ENCODE measurements at regions not wholly inside any gene's neighbourhood (a gene's known extent, or its start where the extent isn't known, plus 50 kb on each side); places are given as distances from the start of the nearest gene placed in this dataset.

GRCh38 chr19:32223595-32224370, 121.6 kb upstream of the ZNF507 start:
- DNase-seq (no peak), ATAC-seq (no peak)
- H3K9me3 ChIP-seq: no peaks in the 10 kb centered on the region
- no peaks in the 10 kb centered on the region for H3K36me3 ChIP-seq
- H3K27me3 ChIP-seq: peaks cover 26 to 59% of the 10 kb centered on the region in 2 donors
- TF ChIP-seq CTCF (IDR thresholded peaks at IDR 0.05): no peak
- no peak overlapping the region for H3K27ac ChIP-seq
- H3K4me3 ChIP-seq: peak overlapping the region in 1 of 2 donors; percentile 11
- H3K4me1 ChIP-seq: peaks cover 4 to 10% of the 10 kb centered on the region in 2 donors
- intact Hi-C loops (cut with DNase I): loop anchor here in 1 of 2 donors (10.0 kb wide), 1 partner anchor 1539 kb away; no protein-coding TSS in a partner anchor

DNA sequence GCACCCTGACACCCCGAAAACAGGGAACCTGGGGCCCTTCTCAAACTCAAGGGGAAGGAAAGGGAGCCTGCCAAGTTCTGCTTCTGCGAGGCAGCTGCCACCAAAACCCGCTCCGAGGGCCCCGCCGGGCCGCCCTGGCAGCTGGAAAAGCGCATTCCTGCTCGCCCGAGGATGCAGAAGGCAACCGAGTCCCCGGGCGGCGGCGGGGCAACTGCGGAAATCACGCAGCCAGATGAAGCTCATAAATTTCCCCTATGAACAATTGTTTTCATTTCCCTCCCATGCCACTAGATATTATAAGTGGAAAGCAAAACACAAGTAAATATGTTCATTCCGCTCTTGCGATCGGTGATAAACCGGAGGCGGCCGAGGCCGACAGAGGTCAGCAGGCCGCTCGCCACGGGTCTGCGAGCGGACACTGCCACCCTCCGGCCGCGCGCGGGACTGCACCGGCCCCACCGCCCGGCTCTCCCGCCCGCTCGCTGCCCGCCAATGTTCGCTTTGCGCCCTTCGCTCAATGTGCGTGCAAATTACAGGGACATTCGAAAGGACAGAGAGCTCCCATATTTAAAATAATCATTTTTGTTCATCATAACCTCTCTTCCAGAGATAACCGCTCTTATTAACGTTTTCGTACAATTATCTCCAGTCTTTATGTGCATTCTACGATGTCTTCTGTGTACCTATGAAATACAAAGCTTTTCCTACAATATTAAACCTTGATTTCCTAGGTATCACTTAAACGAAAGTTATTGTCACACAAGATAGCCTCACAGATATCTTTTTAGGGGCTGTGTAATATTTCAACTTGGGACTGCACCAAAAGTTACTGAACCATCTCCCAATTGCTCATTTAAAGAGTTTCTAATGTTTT, 120.8 kb upstream of the ZNF507 start:
- Histone ChIP-seq H3K4me3 (peak overlapping the region in 1 of 2 donors; percentile 11), H3K36me3 (no peaks in the 10 kb centered on the region), H3K9me3 (no peaks in the 10 kb centered on the region), H3K27ac (no peak overlapping the region), H3K27me3 (peaks cover 26 to 59% of the 10 kb centered on the region in 2 donors), H3K4me1 (peaks cover 4 to 10% of the 10 kb centered on the region in 2 donors)
- DNase-seq (peak; percentile 52 to 94 (median 66)), ATAC-seq (peak; percentile 100)
- TF ChIP-seq CTCF (IDR thresholded peaks at IDR 0.05): peak; percentile 99 to 100
- intact Hi-C loops (cut with DNase I): loop anchor here in 1 of 2 donors (10.0 kb wide), 1 partner anchor 1540 kb away; no protein-coding TSS in a partner anchor

DNA sequence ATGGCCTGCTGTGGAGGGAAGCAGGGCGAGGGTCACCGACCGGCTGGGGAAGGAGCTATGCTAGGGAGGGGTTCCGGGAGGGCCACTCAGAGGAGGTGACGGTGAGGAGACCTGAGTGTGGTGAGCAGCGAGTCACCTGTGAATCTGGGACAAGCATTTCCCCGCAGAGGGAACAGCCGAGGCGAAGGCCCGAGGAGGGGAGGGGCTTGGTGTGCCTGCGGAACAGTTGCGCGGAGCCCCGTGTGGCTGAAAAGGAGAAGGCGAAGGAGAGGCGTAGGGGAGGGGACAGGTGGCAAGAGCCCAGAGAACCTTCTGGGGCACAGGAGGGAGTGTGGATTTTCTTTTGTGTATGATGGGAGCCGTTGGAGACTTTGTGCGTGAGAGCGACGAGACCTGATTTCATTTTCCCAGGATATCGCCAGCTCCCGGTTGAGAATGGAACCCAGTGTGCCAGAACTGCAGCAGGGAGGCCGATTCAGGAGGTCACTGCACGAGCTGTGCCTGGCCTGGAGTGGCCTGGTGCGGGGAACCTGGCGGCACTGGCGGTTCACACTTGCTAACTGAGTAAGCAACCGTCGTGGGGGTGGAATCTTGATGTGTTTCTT, 117.7 kb upstream of the ZNF507 start:
- no peak for ATAC-seq
- Histone ChIP-seq H3K4me1 (peaks cover 4 to 10% of the 10 kb centered on the region in 2 donors), H3K27me3 (peaks cover 26 to 72% of the 10 kb centered on the region in 2 donors), H3K36me3 (no peaks in the 10 kb centered on the region), H3K9me3 (no peaks in the 10 kb centered on the region), H3K27ac (no peak overlapping the region), H3K4me3 (no peak overlapping the region)
- intact Hi-C loops (cut with DNase I): loop anchor here in 1 of 2 donors (10.0 kb wide), 1 partner anchor 1543 kb away; no protein-coding TSS in a partner anchor
- no peak for TF ChIP-seq CTCF (IDR thresholded peaks at IDR 0.05)
- no peak for DNase-seq

- H3K9me3 ChIP-seq: no peaks in the 10 kb centered on the region
- H3K27me3 ChIP-seq: peaks cover 4 to 60% of the 10 kb centered on the region in 2 donors
- DNase-seq: no peak
- H3K4me3 ChIP-seq: no peak overlapping the region
- no peak for ATAC-seq
- intact Hi-C loops (cut with DNase I): loop anchor here in 1 of 2 donors (5.0 kb wide), 1 partner anchor 1443 kb away; no protein-coding TSS in a partner anchor
- TF ChIP-seq CTCF (IDR thresholded peaks at IDR 0.05): no peak
- no peaks in the 10 kb centered on the region for H3K36me3 ChIP-seq
- H3K27ac ChIP-seq: no peak overlapping the region
- no peaks in the 10 kb centered on the region for H3K4me1 ChIP-seq
These were observed 115.0 kb upstream of the ZNF507 start for GRCh38 chr19:32230441-32230840.
